ENCODE measurements at regions not wholly inside any gene's neighbourhood (a gene's known extent, or its start where the extent isn't known, plus 50 kb on each side); places are given as distances from the start of the nearest gene placed in this dataset.
"Not testable (repeated sequence)": the region's sequence is repeated elsewhere in the genome, so short reads cannot be mapped to it uniquely, and the experiment has no call there.

DNA sequence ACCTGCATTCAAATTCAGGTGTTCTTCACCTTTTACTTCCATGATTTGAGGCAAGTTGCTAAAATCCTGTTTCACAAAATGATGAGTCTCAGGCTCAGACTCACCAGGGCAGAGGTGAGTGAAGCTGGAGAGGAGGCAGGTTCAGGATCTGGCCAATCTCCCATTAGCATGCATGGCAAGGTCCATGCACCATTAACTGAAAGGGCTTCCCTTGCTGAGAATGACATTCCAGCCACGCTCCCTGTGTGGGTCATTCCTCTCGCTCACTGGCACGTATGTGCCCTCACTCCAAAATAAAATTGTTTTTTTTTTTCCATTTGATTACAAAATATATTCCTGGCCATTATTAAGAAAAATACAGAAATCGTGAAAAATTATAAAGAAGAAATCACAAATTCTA lies 257.6 kb downstream of the C12orf75 start:
- no peak for DNase-seq (ENCODE audit: low spot score)

DNA sequence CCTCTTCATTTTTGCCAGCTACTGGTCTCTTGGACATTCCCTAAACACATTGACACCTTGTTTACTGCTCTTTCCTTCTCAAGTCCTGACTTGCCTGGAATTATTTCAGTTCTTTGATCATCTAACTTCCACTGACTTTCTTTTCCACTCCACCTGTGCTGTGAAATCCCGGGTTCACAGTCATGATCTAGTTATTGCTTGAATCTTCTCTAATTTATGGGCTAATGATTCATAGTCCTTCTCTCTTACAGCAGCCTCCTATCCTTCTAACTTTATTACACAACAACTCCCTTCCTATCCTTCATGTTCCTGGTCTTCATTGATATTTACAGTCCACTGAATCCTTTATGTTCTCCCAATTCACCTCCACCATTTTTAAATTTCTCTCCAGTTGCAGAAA lies 260.1 kb downstream of the C12orf75 start:
- DNase-seq (ENCODE audit: low spot score), result no peak

DNA sequence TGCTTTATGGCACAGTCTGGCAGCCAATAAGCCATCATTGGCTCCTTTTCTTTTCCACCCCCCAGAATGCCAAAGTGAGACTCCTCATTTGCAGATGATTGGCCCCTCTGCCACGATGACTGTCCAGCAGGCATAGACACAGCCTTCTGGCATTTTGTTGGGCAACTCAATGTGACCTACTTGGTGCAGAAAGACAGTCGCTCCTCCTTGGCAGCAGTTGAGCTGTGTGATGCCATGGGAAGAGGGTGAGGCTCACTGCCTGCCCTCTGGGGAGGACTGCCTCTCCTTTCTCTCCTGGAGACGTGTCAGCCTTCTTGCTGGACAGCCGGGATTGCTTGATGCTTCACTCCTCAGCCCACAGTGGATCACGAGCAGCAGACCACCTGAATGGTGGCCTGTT lies 264.9 kb downstream of the C12orf75 start:
- DNase-seq (ENCODE audit: low spot score), result no peak

DNA sequence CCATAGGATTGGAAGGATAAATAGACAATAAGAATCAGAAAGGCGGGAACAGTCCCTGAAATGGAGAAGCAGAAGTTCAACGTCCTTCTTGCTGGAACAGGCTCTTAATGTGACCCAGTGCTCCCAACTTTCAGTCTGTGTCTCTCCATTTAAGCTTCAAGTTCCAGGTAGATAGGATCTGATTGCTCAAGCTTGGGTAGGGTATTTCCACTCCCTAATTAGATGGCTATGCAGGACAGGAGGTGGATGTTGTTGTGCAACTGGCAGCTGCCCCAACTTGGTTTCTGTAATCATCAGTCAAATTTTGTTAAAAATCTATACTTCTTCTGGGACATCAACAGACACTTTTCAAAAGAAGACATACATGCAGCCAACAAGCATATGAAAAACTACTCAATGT lies 266.2 kb downstream of the C12orf75 start:
- no peak for DNase-seq (ENCODE audit: low spot score)

DNA sequence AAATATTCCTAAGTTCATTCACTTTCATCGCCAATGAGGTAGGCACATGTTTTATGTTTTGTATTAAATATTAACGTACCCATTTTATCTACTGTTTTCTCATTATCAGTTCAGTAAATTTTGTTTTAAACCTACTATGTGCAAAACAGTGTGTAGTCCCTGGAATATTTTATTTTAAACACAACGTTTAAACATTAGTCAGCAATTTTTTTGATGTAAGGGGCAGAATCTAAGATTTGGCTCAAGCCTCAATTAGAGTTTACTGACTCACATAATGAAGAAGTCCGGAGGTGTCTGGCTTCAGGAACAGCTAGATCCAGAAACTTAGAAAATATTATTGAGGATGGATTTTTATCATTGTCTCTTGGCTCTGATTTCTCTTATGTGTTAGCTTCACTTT lies 267.5 kb downstream of the C12orf75 start:
- no peak for DNase-seq (ENCODE audit: low spot score)

DNA sequence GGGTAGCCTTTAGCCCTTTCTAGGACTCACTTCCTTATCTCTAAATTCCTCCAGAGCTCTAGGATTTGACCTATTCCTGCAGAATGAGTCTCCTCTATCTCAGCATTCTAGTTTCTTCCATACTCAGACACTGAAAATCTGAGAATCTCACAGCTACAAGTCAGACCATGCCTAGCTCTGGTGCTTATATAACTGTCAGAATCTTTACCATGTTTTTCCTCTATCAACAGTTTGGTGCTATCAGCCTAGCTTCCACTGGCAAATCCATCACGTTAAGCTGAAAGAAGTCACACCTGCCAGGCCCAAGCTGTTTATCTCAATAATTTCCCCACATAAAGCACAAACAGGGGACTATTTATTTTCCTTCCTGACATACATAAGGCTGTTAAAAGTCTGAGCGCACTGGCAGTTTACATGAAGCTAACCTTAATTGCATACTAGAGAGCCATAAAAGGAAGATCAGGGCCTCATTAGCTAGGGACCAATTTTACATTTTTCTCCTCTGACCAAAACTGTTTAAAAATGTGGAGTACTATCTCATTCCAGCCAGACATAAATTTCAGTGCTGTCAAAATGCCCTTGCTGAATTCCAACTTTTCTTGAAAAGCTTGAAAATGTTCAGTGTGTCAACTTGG lies 270.5 kb downstream of the C12orf75 start:
- DNase-seq (ENCODE audit: low spot score), result no peak

DNA sequence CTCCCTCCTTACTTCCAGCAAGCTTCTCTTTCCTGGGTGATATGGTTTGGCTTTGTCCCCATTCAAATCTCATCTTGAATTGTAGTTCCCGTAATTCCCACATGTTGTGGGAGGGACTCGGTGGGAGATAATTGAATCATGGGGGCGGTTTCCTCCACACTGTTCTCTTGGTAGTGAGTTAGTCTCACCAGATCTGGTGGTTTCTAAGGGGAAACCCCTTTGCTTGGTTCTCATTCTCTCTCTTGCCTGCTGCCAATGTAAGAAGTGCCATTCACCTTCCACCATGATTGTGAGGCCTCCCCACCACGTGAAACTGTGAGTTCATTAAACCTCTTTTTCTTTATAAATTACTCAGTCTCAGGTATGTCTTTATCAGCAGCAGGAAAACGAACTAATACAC lies 271.8 kb downstream of the C12orf75 start:
- not testable (repeated sequence) for DNase-seq (ENCODE audit: low spot score)

DNA sequence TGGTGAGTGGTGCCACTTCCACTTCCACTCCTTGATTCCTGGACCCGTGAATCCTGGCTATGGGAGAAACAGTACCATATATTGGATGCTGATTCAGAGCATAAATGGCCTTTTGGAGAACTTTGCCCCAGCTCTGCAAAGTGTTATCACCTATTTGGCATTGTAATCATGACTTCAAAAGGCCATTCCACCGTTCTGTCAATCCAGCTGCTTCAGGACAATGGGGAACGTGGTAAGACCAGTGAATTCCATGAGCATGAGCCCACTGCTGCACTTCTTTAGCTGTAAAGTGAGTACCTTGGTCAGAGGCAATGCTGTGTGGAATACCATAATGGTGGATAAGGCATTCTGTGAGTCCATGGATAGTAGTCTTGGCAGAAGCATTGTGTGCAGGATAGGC lies 273.8 kb downstream of the C12orf75 start:
- DNase-seq (ENCODE audit: low spot score), result not testable (repeated sequence)

DNA sequence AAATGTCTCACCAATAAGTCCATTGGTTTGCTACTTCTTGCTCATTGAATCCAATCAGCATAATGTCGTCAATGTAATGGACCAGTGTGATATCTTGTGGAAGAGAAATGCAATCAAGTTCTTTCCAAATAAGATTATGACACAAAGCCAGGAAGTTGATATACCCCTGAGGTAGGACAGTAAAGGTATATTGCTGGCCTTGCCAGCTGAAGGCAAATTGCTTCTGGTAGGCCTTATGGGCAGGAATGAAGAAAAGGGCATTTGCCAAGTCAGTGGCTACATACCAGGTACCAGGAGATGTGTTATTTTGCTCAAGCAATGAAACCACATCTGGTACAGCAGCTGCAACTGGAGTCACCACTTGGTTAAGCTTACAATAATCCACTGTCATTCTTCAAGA lies 276.1 kb downstream of the C12orf75 start:
- not testable (repeated sequence) for DNase-seq (ENCODE audit: low spot score)

DNA sequence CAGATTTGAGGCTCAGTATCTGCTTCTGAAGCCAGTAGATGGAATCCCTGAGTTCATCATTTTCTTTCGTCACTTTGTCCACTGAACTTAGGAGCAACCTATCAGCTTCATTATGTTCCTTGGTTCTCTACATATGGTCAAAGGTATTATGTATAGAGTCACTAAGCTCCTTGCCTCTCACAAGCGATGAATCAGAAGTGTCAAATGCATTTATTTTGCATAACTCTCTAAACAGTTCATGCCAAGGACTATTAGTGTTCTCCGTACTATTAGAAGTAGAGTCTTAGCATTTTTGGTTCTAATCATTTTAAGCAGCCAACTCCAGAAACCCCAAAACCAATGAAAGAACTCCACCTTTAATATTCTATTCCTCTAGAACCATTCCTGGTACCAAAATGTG lies 278.5 kb downstream of the C12orf75 start:
- DNase-seq (ENCODE audit: low spot score), result not testable (repeated sequence)

DNA sequence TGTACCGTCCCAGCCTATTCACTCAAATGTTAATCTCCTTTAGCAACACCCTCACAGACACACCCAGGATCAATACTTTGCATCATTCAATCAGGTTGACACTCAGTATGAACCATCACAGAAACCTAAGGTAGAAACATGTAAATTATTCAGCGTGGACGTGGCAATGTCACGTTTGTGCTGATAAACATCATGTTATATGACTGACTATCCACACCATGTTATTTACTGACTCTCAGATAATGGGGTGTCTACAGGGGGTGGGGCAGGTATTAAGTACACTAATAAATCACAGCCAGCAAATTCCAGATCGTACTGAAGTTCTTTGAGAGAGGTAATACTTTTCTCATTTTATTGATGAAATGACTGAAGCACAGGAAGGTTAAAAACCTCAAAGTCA lies 280.0 kb downstream of the C12orf75 start:
- DNase-seq (ENCODE audit: low spot score), result no peak

DNA sequence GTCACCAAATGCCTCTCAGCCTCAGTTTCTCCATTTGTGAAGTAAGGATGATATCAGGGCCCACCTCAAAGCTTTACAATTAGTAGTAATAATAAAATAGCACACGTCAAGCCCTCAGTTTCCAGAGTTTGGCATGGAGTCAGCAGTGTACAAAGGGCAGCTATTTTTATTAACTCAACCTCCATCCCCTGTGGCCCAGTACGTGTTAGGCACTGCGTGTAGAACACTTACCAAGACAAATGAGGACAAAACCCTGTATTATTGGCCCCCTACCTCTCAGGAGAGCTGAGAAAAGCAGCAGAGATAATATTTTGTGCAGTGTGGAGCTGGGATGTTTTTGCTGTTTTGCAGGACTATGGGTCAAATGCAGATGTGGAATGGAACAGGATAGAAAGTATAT lies 280.8 kb downstream of the C12orf75 start:
- no peak for DNase-seq (ENCODE audit: low spot score)

DNA sequence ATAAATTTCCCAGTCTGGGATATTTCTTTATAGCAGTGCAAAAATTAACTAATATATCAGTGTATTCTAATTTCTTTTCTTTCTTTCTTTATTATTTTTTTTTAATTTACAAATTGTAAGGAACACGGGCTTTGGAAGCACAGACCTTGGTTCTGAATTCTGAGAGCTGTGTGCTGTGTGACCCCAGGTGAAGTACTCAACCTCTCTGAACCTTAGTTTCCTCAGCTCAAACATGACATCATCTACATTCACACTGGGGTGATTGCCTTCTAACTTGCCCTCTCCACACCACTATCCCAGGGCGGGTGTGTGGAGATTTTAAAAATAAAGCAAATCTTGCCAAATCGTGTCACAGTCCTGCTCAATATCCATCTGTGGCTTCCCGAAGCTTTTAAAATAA lies 282.8 kb downstream of the C12orf75 start:
- DNase-seq (ENCODE audit: low spot score), result no peak

DNA sequence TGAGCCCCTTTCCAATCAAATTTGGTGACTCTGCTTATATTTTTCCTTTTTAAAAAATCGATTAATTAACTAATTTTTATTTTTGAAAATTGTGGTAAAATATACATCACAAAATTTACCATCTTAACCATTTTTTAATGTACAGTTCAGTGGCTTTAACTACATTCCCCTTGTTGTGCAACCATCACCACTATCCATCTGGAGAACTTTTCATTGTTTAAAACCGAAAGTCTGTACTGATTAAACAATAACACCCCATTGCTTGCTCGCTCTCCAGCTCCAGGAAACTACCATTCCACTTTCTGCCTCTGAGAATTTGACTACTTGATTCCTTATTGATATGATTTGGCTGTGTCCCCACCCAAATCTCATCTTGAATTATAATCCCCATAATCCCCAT lies 283.4 kb downstream of the C12orf75 start:
- no peak for DNase-seq (ENCODE audit: low spot score)

DNA sequence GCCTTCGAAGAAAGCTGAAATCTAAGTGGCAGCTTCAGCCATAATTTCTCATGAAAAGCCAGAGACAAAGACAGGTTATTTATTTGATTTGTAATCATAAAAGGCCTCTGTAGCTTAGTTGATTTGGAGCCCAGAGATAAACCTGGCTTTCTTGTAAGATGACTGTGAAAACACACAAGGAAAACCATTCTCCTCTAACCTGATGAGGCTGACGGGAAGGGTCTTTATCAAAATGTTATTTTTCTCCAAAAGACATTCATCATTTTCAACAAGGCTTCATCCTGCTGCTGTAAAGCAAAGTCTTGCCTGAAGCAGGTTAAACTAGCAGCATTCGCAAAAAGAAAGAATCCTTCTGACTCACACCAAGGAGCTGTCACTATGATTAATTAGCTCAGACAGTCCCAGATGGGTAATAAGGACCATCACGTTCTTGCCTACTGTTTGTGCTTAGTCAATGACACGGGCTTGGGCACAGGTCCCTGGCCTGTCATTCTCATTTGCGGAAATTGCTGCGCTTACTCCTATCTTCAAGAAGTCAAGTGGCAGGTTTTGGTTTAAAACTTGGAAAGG lies 286.6 kb downstream of the C12orf75 start:
- peak; percentile 3 for DNase-seq (ENCODE audit: low spot score)

DNA sequence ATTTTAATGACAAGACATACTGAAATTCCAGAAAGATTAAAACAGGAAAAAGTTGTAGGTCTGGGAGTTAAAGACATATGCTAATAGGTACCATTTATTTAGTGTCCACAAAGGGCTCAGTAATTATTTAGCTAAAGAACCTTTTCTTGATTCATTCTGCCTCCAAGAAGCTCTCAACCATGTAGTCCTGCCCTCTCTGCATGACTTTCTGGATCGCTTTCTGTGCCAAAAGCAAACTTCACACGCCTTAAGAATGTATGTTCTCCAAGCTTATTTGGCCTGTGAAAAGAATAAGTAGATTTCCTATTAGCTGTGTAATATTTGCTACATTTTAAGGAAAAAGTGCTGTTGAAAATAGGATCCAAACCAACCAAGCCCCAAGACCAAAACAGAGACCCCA lies 291.7 kb downstream of the C12orf75 start:
- no peak for DNase-seq (ENCODE audit: low spot score)

DNA sequence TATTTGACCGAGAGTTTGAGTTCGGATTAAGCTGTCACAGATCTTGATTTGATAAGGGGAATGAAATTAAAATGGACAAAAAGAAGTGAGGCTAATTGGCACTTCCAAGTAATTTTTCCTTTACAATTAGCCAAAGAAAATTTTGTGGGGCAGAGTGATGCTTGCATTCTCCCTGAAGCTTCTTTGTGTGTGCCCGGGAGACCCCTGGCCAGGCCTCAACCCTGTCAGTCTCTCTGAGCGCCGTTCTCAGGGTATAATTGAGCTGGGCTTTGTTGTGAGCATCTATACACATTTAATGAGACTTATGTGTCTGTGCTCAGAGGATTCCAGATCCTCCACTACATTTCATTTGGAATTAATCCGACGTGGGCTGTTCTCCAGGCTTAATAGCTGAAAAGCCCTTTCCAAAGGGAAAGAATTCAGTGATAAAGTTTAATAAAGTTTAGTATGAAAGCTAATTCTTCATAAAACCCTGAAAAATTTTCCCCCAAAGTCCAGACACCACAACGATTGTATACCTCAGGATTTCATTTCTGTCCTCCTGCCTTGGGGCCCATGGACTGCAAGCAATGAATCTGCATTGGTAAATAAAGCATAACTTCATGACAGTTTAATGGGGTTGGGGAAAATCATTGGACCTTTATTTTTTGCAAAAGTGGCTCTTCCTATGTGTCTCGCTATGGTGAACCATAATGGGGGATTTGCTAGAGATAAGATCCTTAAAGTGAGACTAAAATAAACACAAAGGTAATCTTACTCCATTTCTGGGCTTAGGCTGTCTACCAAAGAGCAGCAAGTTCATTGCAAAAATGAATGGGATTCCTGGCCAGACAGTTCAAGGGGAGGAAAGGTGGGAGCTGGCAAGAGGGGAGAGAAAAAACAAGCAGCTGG lies 292.6 kb downstream of the C12orf75 start:
- no peak for DNase-seq (ENCODE audit: low spot score)

DNA sequence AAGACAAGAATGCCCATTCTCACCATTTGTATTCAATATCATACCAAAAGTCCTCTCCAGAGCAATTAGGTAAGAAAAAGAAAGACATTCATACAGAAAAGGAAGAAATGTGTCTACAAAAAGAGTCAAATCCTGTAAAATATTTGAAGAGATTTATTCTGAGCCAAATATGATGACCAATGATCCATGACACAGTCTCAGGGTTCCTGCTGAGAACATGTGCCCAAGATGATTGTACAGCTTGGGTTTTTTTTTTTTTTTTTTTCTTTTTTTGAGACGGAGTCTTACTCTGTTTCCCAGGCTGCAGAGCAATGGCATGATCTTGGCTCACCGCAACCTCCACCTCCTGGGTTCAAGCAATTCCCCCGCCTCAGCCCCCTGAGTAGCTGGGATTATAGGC lies 296.2 kb downstream of the C12orf75 start:
- no peak for DNase-seq (ENCODE audit: low spot score)

DNA sequence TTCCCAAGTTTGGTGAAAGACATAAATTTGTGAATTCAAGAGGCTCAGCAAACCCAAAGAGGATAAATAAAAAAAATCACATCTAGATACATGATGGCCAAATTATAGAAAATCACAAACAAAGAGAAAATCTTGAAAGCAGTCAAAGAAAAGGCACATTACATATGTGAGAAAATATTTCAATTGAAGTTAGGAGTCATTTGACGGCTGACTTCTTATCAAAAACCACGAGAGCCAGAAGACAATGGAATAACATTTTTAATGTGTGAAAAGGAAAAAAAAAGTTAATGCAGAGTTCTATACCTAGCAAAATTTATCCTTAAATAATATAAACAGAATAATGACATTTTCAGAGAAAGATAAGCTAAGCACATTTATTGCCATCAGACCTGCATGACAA lies 307.0 kb downstream of the C12orf75 start:
- DNase-seq (ENCODE audit: low spot score), result no peak

DNA sequence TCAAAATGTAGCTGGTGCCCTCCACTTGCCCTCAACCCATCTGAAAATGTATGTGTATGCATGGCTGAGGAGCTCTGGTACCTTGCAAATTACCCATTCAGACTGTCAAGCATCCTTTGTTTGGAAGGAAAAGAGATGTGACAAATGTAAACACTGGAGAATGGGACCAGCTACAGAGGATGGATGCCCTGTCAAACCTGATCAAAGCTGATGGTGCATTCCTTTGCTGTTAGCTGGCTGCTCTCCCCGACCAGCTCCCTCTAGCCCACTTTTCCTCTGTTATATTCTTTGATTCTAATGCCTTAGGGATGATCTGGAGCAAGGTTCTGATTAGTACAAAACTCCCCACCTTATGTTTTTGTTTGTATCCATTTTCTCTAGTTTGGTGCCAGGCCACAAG lies 310.3 kb downstream of the C12orf75 start:
- no peak for DNase-seq (ENCODE audit: low spot score)

DNA sequence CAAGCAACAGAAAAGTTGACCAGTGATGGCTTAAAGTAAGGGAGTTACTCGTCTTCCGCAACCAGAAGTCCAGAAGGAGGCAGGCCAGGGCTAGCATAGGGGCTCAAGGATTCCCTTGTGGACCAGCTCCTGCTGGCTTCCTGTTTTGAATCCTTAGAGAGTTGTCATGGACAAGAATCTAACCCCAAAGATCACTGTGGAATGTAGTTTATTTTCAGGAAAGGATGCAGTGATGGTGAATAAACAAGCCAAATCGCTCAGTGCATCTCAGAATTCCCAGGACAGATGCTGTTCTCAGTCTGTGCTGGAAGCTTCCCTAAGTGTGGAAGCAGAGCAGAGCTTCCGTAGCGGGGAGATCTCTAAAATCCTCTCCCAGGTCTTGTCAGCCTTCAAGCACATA lies 311.3 kb downstream of the C12orf75 start:
- no peak for DNase-seq (ENCODE audit: low spot score)

DNA sequence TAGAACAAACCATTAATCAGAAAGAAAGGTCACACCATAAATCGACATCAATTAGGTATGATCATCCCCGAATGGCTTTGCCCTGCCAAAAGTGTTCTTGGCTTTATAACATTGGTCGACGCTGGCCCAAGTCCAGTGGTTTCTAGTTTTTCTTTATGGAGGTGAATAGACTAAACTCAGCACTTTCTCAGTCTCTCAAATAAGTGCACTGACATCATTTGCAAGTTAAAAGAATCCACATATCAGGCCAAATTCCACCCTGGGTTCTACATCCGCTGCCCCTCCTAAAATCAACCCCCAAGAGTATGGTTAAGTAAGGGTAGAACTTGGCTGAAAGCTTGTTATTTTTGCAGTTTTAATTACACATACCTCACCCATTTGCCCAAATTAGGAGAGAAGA lies 314.3 kb downstream of the C12orf75 start:
- DNase-seq (ENCODE audit: low spot score), result no peak

DNA sequence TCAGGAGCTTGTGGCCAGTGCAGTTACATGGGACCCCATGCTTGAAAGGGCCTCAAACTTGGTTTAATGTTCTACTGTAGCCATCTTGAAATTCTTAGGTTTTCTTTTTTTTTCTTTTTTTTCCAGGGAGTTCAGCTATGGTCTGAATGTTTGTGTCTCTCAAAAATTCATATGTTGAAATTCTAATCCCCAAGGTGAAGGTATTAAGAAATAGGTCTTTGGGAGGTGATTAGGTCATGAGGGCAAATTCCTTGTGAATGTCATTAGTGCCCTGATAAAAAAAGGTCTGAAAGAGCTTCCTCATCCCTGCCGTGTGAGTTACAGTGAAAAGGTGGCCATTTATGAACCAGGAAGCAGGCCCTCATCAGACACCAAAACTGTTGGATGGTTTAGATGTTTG lies 324.1 kb downstream of the C12orf75 start:
- DNase-seq (ENCODE audit: low spot score), result no peak

Measured in COLO829 (cell line).